ENCODE measurements at regions not wholly inside any gene's neighbourhood (a gene's known extent, or its start where the extent isn't known, plus 50 kb on each side); places are given as distances from the start of the nearest gene placed in this dataset.

DNA sequence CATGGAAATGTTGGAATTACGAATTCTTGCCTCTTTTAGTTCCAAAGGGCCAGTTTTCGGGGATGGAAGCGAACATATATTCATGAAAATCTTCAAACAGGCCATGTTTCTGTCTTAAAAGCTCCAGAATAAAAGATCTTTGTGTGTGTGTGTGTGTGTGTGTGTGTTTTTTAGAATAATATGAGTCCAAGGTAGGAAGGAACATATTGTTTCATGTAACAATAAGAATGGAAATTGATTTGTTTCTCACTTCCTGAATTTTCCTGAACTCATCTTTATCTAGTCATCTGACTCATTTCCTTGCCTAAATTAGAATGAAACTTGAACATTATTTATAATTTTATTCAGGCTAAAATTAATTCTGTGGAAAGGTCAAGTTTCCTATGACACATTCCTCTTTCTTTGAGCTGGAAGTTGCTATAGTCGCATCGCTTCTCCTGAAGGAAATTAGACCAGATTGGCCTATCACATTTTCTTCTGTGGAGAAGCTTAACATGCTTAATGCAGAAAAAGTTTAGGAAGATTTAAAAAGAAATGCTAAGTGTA is 805.1 kb upstream of the ADAMTS5 start (continued):
- TF ChIP-seq, protein P1, sequence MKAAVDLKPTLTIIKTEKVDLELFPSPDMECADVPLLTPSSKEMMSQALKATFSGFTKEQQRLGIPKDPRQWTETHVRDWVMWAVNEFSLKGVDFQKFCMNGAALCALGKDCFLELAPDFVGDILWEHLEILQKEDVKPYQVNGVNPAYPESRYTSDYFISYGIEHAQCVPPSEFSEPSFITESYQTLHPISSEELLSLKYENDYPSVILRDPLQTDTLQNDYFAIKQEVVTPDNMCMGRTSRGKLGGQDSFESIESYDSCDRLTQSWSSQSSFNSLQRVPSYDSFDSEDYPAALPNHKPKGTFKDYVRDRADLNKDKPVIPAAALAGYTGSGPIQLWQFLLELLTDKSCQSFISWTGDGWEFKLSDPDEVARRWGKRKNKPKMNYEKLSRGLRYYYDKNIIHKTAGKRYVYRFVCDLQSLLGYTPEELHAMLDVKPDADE (IDR thresholded peaks at IDR 0.05): no peak
- TF ChIP-seq CTCF (conservative IDR thresholded peaks at IDR 0.05; ENCODE audit: low read depth in 2 of 2): no peak
- TF ChIP-seq ZNF462 (CRISPR knock-in tag; IDR thresholded peaks at IDR 0.05): no peak

DNA sequence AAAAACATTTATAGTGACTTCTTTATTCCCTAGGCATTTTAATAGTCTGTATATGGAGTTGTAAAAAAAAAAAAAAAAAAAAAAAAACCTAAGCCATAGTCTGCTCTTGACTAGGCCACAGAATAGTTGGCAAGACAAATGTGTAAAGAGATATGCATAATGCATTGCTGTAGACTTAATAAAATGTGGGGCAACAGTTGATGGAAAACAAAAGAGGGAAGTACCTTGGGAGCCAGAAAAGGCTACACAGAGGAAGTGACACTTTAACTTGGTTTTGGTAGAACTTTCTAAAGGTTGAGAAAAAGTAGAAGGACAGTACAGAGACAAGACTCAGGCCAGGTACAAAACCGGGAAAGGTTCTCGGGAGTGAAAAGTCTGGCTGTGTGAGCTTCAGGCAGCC is 802.9 kb upstream of the ADAMTS5 start:
- no peaks in the 10 kb centered on the region for H3K4me1 Mint-ChIP-seq
- Histone ChIP-seq H3K27me3 (ENCODE audit: insufficient read depth) (no peaks in the 10 kb centered on the region), H3K4me2 (no peak overlapping the region), H2AFZ (peak overlapping the region; percentile 25; the same call in 1 of the 2 replicates), H4K20me1 (replicated peaks; ENCODE audit: insufficient read depth) (no peaks in the 10 kb centered on the region), H3K9me2 (ENCODE audit: insufficient read depth) (no peaks in the 10 kb centered on the region), H3F3A (replicated peaks; ENCODE audit: low read depth) (no peaks in the 10 kb centered on the region), H3K4me1 (ENCODE audit: insufficient read depth) (no peaks in the 10 kb centered on the region), H3K79me2 (replicated peaks; ENCODE audit: insufficient read depth) (no peaks in the 10 kb centered on the region), H3K4me3 (no peak overlapping the region), H3K36me3 (ENCODE audit: insufficient read depth) (no peaks in the 10 kb centered on the region), H3K27ac (ENCODE audit: low read depth) (no peak overlapping the region)
- no peak for DNase-seq (ENCODE audit: low spot score)
- H3K27me3 Mint-ChIP-seq (ENCODE audit: insufficient read depth, low read depth, poor library complexity): no peaks in the 10 kb centered on the region
- ATAC-seq: no peak
- H3K4me3 Mint-ChIP-seq: no peak overlapping the region
- no peaks in the 10 kb centered on the region for H3K9me3 Mint-ChIP-seq
- H3K36me3 Mint-ChIP-seq (ENCODE audit: low read depth): no peaks in the 10 kb centered on the region
- no peak overlapping the region for H3K27ac Mint-ChIP-seq
- TF ChIP-seq ZNF331 (CRISPR knock-in tag; IDR thresholded peaks at IDR 0.05; ENCODE audit: low read depth) (no peak), CREB1 (CRISPR knock-in tag; IDR thresholded peaks at IDR 0.05; ENCODE audit: low read depth) (no peak), ZNF114 (CRISPR knock-in tag; IDR thresholded peaks at IDR 0.05) (no peak), REST (IDR thresholded peaks at IDR 0.05; ENCODE audit: unreplicated experiment) (no peak), POLR2AphosphoS5 (IDR thresholded peaks at IDR 0.05; ENCODE audit: low read depth) (no peak), EZH2phosphoT487 (IDR thresholded peaks at IDR 0.05; ENCODE audit: unreplicated experiment) (no peak)
- TF ChIP-seq, protein P1 (IDR thresholded peaks at IDR 0.05): no peak

All from GM23338 (cell line).